GM21515 (cell line): ENCODE measurements at regions not wholly inside any gene's neighbourhood (a gene's known extent, or its start where the extent isn't known, plus 50 kb on each side); places are given as distances from the start of the nearest gene placed in this dataset.

ENCODE experiments used
- ATAC-seq: cut with Tn5 transposase; IDR thresholded peaks from one replicate; pipeline ENCODE4 v1.9.1; 2021; ENCODE audit not compliant: unreplicated experiment

DNA sequence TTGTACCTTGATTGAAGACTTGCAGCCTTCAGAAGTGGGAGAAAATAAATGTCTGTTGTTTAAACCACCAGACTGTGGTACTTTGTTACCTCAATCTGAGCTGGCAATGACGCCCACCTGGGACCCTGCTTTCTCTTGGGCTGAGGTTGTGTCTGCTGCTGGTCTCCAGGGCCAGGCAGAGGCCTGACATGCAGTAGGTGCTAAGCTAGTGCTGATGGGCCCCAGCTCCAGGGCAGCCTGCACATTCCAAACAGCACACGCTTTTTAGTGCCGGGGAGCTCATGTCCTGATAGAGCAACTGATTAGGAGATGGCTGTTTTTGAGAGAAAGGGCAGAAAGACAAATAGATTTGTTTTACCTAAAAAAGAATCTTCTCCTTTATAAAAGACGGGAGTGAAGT, 664.0 kb upstream of the HS6ST1 start:
- ATAC-seq: no peak

DNA sequence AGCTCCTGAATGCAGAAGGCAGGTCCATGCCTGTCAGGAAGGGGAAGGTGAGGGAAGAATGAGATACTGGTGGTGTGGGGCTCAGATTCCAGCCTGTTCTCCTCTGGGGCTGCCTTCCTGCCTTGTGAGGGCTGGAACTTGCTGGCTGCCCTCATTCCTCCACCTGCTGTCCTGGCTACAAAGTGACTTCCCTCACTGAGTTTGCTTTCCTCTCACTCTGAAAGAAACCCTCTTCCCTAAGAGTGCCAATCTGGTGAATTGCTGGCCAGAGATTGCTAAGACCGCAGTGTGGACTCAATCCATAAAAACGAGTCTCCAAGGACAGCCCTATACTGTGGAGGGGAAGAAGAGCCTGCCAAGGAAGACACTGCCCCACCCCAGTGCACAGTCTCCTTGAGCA, 664.4 kb upstream of the HS6ST1 start:
- ATAC-seq: no peak

- ATAC-seq: no peak
These were observed 665.4 kb upstream of the HS6ST1 start for GRCh38 chr2:128984081-128984480.

DNA sequence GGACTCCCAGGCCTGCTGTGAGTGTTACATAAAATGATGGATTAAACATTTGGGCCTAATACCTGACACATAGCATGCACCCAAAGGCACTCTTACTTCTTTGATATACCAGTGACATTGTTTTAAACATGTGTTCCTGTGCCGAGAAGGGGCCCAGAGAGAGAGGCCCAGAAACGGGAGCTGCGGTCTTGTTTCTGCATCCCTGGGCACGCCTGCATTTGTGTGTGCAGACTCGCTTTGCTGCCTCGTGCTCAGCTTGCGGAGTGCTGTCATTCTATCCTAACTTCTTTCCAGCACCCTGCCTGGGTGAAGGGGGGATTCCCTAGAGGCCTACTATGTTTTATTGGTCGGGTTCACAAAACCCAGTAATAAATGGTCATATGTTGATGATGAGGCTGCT, 666.2 kb upstream of the HS6ST1 start:
- no peak for ATAC-seq

GRCh38 chr2:128986026-128986715, 667.5 kb upstream of the HS6ST1 start:
- ATAC-seq: no peak

- no peak for ATAC-seq
These were observed 668.2 kb upstream of the HS6ST1 start for GRCh38 chr2:128986867-128987268.

DNA sequence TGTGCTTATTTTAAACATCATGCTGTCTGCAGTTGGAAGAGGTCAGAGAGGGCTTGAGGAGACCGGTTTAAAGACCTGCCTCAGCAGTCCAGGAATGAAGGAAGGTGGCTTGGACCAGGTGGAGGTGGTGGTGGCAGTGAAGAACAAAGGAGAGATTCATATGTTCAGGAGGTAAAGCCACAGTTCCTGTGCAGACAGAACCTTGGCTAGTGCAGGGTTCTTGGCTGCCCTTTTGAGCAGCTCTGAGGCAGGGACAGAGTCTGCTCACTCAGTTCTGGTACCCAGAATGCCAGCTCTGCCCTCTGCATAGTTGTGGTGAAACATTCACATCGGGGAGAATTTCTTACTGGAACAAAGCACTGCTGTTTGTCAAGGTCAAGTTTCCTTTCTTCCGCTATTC, 669.7 kb upstream of the HS6ST1 start:
- ATAC-seq: no peak

DNA sequence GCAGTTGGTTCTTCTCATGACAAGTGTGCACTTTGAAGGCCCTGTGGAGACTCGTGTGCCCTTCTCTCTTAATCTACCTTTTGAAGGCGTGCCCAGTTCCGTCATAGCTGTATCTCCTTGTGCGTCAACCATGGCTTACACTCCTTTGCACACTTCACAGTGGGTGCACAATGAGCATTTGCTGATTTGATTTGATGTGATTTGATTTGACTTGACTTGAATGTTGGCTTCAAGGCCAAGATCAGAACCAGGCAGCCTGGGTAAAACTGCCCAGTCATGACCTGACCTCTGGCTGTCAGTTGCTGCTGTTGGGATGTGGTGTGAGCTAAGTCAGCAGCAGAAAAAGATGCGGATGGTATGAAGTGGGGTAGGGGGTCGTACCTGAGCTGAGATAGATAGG, 670.3 kb upstream of the HS6ST1 start:
- no peak for ATAC-seq

- ATAC-seq: no peak
These were observed 676.4 kb upstream of the HS6ST1 start for GRCh38 chr2:128995086-128995485.

DNA sequence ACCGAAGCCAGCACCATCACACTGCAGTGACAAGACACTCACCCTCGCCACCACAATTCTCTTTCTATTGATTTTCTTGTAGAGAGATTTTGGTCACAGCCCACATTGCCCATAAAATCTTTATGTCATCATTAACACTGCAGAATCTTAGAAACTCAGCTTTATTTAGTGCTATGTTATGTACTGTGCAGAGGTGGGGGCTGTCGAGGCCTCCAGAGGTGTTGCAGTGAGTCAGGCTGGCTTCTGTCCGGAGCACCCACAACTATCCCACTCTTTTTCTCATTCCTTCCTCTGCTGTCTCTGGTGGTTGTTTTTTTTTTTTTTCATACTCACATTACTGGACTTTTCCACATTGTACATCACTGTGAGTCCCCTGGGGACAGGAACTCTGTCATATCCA, 677.4 kb upstream of the HS6ST1 start:
- ATAC-seq: no peak

DNA sequence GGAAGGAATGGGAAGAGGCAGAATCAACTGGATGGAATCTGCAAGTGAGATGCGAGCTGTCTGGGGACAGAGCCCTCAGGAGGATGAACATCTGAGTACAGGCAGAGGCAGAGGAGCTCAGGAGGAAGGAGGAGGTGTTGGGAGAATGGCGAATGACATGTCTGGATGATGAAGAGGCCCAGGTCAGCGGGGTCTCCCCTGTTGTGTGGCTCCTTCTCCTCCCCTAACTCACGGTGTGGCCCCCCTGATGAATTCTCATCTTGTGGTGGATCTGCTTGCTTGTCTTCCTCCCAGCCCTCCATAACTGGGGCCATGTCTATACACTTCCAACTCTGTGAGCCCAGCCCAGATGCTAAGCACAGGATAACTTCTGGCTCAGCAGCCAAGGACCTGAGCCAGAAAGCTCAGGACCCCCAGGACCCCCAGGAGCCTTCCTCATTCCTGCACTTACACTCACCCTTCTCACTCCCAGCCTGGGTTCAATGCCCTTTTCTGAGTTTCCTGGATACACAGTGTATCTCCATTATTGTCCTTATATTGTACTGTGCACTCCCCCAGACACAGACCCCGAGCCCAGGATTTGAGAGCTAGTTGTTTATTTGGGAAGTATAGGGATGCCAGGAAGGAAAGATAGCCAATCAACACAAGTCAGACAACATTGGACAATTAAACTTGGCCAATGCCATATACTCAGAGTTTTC, 678.6 kb upstream of the HS6ST1 start:
- ATAC-seq: no peak

DNA sequence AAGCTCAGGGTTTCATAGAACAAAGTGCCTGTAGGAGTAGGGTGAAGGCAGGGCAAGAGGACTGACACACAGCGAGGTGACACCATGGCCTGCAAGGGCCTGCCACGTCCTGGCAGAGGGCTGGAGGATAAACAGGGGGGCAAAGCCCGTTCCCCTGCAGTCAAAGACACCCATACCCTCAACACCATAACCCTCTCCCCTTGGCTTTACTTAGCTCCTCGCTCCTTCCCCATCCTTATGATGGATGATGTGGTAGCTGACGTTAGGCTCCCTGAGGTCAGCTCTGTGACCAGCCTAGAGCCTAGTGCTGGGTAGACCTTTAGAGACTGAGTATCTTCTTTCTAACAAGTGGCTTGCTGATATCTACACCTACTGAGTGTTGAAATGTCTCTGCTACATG, 683.3 kb upstream of the HS6ST1 start:
- no peak for ATAC-seq

- ATAC-seq: no peak
These were observed 684.1 kb upstream of the HS6ST1 start for GRCh38 chr2:129002751-129003150.

DNA sequence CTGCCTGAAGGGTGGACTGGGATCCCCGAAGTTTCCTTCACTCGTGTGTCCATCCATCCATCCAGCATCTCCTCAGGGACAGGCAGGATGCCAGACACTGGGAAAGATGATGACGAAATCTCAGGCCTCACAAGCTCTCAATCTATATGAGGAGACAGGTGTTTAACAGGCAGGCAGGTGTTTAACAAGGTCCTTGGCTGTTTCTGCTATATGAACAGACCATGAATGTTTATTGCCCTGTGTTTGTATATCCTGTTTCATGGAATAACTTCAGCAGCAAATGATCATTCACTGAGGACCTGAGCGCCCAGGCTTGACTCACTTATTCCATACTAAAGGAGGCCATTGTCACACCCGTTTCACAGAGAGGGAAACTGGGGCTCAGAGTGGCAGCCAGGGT, 685.8 kb upstream of the HS6ST1 start:
- ATAC-seq: no peak

DNA sequence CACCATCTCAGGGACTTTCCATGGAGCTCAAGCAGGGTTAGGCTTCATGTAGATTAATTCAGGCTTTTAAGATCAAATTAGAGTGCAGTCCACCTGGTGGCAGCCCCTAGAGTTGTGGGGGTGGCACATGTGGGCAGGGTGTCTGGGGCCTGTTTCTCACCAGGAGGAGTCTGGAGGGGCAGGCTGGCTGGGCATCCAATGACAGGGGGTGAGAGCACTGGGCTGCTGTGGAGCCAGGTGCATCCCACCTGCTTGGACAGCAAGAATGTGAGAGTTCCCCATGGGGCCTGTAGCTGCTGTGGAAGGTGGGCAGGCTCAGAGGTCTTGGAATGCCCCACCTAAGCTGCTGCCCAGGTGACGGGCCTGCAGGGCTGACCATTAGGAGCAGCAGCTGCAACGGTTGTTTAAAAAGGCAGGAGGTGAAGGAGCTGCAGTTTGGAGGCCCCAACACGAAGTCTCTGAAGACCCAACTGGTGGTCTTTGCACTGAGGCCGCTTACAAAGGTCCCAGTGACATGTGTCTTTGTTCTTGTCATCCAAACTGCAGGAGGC, 686.3 kb upstream of the HS6ST1 start:
- no peak for ATAC-seq

DNA sequence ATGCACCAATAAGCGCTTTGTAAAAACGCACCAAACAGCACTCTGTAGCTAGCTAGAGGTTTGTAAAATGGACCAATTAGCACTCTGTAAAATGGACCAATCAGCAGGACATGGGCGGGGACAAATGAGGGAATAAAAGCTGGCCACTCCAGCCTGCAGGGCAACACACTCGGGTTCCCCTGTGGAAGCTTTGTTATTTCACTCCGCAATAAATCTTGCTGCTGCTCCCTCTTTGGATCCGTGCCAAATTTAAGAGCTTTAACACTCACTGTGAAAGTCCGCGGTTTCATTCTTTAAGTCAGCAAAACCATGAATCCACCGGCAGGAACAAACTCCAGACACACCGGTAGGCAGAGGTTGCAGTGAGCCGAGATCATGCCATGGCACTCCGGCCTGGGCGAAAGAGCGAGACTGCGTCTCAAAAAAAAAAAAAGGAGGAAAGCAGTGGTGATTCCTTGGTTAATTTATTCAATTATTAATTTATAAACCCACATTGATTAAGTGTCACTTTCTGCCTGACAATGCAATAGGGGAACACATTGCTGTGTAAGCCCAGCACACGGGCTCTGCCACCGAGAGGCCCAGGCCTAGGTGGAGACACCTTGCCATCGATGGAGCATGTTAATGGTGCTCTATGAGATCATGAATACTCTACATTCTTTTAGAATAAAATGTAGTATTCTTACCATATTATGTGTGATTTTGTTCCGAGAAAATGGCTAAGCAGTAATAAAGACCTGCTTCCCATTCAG, 687.6 kb upstream of the HS6ST1 start:
- ATAC-seq: no peak

DNA sequence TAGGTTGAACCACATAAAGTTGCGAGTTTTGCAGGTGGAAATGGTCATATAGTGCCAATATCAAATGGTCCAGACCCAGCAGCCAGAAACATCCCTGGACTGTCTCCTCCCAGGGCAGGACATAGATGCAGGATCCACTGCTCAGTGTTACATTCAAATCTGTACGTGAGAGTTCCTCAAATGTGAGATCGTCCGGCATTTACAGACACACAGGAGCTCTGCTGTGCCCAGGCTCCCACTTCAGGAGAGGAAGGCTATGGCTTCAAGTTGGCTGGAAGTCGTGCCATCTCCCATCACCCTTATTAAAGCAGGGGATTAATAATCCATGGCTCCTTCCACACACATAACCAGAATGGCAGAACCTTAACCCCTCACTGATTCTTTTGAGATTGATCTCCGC, 688.2 kb upstream of the HS6ST1 start:
- ATAC-seq: no peak

- ATAC-seq: no peak
These were observed 689.6 kb upstream of the HS6ST1 start for GRCh38 chr2:129008055-129008880.

DNA sequence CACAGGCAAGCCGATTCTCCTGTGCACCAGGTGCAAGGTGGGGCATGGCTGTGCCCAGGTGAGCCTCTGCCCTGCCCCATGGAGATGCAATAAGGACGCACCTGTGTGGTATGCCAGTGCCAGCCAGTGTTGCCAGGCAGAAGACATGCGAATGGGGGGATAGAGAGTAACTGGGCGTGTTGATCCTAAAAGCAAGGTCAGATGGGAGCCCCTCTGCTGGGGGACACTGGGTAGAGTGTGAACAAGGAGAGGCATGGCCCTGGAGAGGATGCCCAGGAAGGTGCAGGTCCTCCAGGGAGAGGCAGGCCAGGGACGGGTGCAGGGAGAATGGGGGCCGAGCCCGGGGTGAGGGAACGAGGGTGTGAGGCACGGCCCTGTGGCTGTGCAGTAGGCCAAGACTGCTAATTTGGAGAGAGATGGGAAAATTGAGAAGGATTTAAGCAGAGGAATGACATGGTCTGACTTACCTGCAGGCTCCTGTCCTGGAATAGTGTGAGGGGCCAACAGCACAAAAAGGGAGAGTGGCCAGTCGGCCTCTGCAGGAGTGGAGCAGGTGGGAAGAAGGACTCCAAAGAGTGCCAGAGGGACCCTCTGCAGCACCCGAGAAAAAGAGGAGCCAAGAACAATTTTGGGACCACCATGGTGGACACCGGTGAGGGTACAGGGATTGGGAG, 690.4 kb upstream of the HS6ST1 start:
- no peak for ATAC-seq

- ATAC-seq: no peak
These were observed 691.0 kb upstream of the HS6ST1 start for GRCh38 chr2:129009555-129010146.
